Stimulated activated memory B cell treated with anti-CD40 and anti-IgM and Interleukin-4, amounts not matched to agents 10 μg/mL and 1 μg/mL and 100 μg/mL, for 72 hours (primary cell): ENCODE measurements at regions not wholly inside any gene's neighbourhood (a gene's known extent, or its start where the extent isn't known, plus 50 kb on each side); places are given as distances from the start of the nearest gene placed in this dataset.

Experiments used
- ATAC-seq: fragments of 150-1000 bp; cut with Tn5 transposase; 2 replicates; pipeline ENCODE4 v1.10.0; 2021
- H3K27ac Mint-ChIP-seq: one replicate; pipeline ENCODE4 v1.8.0; 2022; ENCODE audit warnings: mild to moderate bottlenecking, mixed read lengths
- H3K27me3 Mint-ChIP-seq: one replicate; pipeline ENCODE4 v1.8.0; 2022; ENCODE audit warnings: mixed read lengths
- H3K36me3 Mint-ChIP-seq: one replicate; pipeline ENCODE4 v1.8.0; 2022; ENCODE audit warnings: mixed read lengths
- H3K4me1 Mint-ChIP-seq: one replicate; pipeline ENCODE4 v1.8.0; 2022; ENCODE audit warnings: mixed read lengths
- H3K4me3 Mint-ChIP-seq: one replicate; pipeline ENCODE4 v1.8.0; 2022; ENCODE audit warnings: mild to moderate bottlenecking, moderate library complexity, mixed read lengths
- H3K9me3 Mint-ChIP-seq: one replicate; pipeline ENCODE4 v1.8.0; 2022; ENCODE audit warnings: mixed read lengths

DNA sequence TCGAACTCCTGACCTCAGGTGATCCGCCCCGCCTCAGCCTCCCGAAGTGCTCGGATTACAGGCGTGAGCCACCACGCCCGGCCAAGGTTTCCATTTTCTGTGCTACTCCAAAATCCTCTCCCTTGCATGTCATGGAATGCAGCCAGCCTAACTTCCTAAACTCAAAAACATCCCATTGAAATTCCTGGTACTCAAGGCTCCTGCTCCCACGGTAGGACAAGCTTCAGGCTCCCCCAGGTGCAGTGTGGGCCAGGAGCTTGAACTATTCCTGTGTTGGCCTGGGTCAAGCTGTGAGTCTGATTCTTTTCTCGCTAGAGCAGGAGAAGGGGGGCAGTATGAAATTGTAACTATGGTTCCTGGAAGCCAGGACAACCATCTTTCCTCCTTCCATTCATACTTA lies 97.1 kb downstream of the RPL27A start:
- no peak for ATAC-seq
- Mint-ChIP-seq H3K4me1 (peaks cover 9% of the 10 kb centered on the region), H3K27me3 (peaks cover 23% of the 10 kb centered on the region), H3K4me3 (no peak overlapping the region), H3K27ac (no peak overlapping the region), H3K9me3 (no peaks in the 10 kb centered on the region), H3K36me3 (no peaks in the 10 kb centered on the region)

DNA sequence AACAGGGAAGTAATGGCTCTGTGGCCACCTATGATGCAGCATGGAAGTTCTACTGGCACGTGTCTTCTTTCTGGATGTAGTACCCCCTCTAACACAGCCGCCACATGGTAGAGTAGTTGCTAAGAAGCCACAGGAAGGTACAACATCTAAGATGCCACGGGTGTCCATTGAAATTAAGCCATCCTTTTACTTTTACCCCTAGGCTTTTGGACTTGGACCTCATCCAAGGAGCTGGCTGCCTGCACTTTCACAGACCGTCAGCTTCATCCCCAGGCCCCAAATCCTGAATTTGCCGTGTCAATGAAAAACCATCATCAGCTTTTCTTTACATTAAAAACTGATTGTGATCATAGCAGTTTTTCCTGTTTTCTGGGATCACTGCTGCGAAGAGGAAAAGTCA lies 102.4 kb downstream of the RPL27A start:
- H3K27ac Mint-ChIP-seq: no peak overlapping the region
- H3K27me3 Mint-ChIP-seq: peaks cover 20% of the 10 kb centered on the region
- no peaks in the 10 kb centered on the region for H3K9me3 Mint-ChIP-seq
- no peaks in the 10 kb centered on the region for H3K4me1 Mint-ChIP-seq
- no peak for ATAC-seq
- no peaks in the 10 kb centered on the region for H3K36me3 Mint-ChIP-seq
- no peak overlapping the region for H3K4me3 Mint-ChIP-seq

DNA sequence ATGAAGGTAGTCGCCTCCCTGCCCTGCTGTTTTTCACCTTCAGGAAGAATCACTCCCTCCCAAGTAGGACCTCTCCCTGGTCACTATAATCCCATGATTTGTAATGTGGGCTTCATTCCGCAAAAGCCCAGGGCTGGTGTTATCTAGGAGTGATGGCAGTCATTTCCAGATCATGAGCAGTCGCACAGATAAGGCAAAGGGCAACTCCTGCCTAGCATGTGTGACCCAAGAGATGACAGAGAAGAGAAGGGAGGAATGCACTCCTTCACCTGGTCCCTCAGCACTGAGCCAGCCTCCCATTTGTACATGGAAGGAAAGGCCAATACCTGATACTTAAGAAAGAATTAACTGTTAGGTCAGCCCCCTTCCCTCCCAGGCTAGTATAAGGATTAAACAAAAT lies 102.9 kb downstream of the RPL27A start:
- ATAC-seq: no peak
- Mint-ChIP-seq H3K4me1 (no peaks in the 10 kb centered on the region), H3K4me3 (no peak overlapping the region)

DNA sequence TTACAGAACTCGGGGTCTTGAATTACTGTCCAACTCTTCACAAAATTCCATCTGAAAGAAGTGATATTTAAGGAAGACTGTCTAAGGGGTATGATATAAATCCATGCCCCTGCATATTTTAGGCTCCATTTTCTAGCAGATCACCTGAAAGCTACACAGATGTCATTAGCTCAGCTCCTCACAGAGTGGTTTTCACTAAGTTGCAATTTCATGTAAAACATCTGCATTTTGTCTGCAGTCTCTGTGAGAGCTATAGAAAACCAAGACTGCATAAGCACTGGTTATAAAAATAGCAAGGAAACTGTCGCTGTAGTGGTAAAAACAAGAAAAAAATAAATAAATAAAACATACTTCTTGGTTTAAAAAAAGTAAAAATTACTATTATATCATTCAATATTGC lies 103.4 kb downstream of the RPL27A start:
- Mint-ChIP-seq H3K36me3 (no peaks in the 10 kb centered on the region), H3K4me3 (no peak overlapping the region), H3K27me3 (peaks cover 10% of the 10 kb centered on the region), H3K4me1 (no peaks in the 10 kb centered on the region), H3K27ac (no peak overlapping the region), H3K9me3 (no peaks in the 10 kb centered on the region)
- ATAC-seq: no peak

More for the DNA sequence above, 102.9 kb downstream of the RPL27A start:
- Mint-ChIP-seq H3K9me3 (no peaks in the 10 kb centered on the region), H3K27me3 (peaks cover 15% of the 10 kb centered on the region), H3K36me3 (no peaks in the 10 kb centered on the region), H3K27ac (no peak overlapping the region)

DNA sequence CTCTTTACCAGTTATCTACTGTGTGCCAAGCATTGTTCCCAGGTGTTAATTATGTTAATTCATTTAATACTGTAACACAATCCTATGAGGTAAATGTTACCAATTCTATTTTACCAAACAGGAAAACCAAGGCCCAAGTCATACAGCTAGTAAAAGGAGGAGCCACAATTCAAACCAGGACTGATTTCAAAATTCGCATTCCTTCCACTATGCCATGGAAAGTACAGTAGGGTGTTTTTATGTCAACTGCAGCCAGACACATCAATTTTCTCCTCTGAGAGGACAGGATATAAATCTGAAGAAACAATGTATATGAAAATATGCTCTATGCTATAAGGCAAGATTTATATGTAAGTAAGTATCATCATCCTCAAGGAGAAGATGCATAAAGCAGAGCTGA lies 104.3 kb downstream of the RPL27A start:
- ATAC-seq: no peak
- Mint-ChIP-seq H3K27me3 (peaks cover under 1% of the 10 kb centered on the region), H3K36me3 (no peaks in the 10 kb centered on the region), H3K4me3 (no peak overlapping the region), H3K4me1 (no peaks in the 10 kb centered on the region), H3K27ac (no peak overlapping the region), H3K9me3 (no peaks in the 10 kb centered on the region)

DNA sequence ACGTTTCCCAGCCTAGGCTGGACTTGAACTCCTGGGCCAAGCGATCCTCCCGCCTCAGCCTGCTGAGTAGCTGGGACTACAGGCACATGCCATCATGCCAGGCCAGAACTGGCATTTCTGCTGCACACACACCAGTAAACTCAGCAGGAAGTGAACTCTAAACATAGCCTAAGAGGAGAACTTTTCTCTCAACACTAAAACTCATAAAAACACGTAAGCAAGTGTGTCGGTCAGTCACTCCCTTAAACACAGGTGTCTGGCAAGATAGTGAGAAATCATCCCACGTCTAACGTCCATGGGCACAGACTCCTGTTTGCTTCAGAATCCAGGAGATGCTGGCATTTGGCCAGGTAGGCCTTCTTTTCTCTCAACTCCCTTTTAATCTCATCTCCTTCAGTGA lies 104.8 kb downstream of the RPL27A start:
- no peak for ATAC-seq
- Mint-ChIP-seq H3K27me3 (no peaks in the 10 kb centered on the region), H3K4me1 (no peaks in the 10 kb centered on the region), H3K27ac (no peak overlapping the region), H3K9me3 (no peaks in the 10 kb centered on the region), H3K4me3 (no peak overlapping the region), H3K36me3 (no peaks in the 10 kb centered on the region)

DNA sequence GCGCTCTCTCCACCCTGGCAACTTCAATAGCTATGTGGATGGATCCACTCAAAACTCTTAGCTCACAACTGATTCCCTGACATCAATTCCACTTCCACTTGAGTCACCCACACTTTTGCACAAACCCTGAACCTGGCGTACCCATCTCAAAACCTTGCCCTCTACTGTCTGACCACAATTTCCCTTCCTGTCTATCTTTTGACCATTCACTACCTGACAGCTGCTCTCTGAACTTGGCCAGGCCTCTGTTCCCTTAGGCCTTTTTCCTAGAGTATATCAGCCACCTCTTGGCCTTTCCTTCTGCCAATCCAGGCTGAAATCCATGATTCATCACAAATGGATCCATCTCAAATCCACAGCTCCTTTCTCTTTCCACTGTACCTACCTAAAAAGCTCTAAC lies 106.0 kb downstream of the RPL27A start:
- H3K27me3 Mint-ChIP-seq: no peaks in the 10 kb centered on the region
- no peak overlapping the region for H3K4me3 Mint-ChIP-seq
- H3K9me3 Mint-ChIP-seq: no peaks in the 10 kb centered on the region
- no peak for ATAC-seq
- no peaks in the 10 kb centered on the region for H3K4me1 Mint-ChIP-seq
- H3K36me3 Mint-ChIP-seq: no peaks in the 10 kb centered on the region
- no peak overlapping the region for H3K27ac Mint-ChIP-seq

DNA sequence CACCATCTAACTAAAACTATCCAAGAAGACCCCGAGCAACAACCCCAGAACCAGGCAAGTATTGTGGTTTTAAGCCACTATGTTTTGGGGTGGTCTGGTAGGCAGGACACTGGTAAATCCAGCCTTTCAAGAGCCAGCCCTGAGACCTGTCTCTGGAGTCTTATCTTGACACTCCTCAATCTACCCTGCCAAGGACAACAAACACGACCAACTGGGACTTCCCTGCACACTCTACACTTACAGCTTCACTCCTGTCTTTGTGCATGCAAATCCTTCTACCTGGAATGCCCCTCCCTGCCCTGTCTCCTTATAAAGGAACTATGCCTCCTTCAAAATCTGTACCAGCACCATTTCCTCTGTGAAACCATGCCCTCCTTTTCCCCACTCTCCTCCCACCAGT lies 107.3 kb downstream of the RPL27A start:
- no peak for ATAC-seq
- no peaks in the 10 kb centered on the region for H3K9me3 Mint-ChIP-seq

DNA sequence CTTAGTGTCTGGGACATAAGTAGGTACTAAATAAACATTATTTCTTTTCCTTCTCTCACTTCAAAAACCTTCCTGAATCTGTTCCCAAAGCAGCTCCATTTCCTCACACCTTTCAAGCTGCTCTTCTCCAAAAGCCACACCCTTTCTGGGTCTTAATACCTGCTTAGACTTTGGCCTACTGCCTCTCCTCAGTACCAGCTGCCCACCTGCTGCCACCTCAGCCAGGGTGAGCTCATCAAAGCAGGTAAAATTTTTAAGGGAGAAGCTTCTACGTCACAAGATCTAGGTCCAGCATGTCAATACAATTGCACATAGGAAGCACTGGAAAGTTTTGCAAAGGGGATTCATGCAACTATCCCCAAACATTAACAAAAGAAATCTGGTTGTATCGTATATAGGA lies 108.4 kb downstream of the RPL27A start:
- Mint-ChIP-seq H3K9me3 (no peaks in the 10 kb centered on the region), H3K27me3 (no peaks in the 10 kb centered on the region), H3K4me1 (no peaks in the 10 kb centered on the region), H3K27ac (no peak overlapping the region), H3K4me3 (no peak overlapping the region), H3K36me3 (no peaks in the 10 kb centered on the region)
- no peak for ATAC-seq

More for the DNA sequence above, 107.3 kb downstream of the RPL27A start:
- Mint-ChIP-seq H3K36me3 (no peaks in the 10 kb centered on the region), H3K27me3 (no peaks in the 10 kb centered on the region), H3K27ac (no peak overlapping the region), H3K4me3 (no peak overlapping the region), H3K4me1 (no peaks in the 10 kb centered on the region)

DNA sequence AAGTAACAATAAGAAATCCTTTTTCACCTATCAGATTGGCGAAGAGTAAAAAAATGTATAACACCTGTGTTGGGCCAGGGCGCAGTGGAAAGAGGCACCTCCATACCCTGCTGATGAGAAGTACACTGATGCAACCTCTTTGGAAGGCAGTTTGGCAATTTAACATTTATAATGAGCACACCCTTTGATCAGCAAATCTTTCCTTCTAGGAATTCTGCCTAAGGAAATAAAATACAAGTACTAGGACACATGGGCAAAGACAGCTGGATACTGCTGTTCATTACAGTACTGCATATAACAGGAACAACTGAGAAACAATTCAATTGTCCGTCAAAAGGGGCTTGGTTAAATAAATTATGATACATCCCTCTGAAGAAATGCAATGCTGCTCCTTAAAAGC lies 110.1 kb downstream of the RPL27A start:
- no peaks in the 10 kb centered on the region for H3K4me1 Mint-ChIP-seq
- H3K27ac Mint-ChIP-seq: no peak overlapping the region
- H3K27me3 Mint-ChIP-seq: peaks cover 6% of the 10 kb centered on the region
- no peaks in the 10 kb centered on the region for H3K36me3 Mint-ChIP-seq
- no peak for ATAC-seq
- no peak overlapping the region for H3K4me3 Mint-ChIP-seq
- H3K9me3 Mint-ChIP-seq: no peaks in the 10 kb centered on the region

DNA sequence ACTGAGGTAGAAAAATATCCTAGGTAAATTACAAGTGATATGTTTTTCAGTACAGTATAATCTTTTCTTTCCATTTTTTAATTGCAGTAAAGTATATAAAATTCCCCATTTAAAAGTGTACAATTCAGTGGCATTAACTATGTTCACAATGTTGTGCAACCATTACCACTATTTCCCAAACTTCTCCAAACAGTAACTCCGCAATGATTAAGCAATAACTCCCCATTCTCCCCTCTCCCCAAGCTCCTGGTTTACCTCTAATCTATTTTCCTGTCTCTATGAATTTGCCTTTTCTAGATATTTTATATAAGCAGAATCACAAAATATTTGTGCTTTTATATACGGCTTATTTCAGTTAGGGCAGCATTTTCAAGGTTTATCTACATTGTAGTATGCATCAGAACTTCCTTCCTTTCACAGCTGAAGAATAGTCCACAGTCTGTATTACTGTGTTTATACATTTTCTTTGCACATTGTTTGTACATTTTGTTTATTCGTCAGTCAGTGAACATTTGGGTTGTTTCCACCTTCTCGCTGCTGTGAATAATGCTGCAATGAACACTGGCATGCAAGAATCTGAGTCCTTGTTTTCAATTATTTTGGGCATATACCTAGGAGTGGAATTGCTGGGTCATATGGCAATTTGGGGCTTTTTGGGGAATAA lies 110.7 kb downstream of the RPL27A start:
- no peaks in the 10 kb centered on the region for H3K9me3 Mint-ChIP-seq

DNA sequence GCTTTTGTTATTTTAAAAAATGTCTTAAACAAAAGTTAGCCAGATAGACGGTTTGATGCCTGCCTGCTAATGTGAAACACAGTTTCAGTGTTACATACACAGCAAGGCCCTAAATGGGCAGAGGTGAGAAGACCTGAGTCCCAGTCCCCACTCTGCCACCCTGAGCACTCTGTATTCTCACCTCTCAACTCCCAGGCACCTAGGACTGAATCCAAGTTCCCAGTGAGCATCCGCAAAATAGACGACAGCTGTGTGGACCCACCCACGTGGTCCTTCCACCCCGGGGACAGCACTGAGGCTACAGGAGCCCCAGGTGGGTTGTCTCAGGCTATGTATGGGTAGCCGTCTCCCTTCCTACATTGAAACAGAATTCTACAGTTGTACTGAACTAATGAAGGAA lies 111.5 kb downstream of the RPL27A start:
- ATAC-seq: no peak
- H3K4me3 Mint-ChIP-seq: no peak overlapping the region
- peaks cover 11% of the 10 kb centered on the region for H3K27me3 Mint-ChIP-seq
- H3K36me3 Mint-ChIP-seq: no peaks in the 10 kb centered on the region
- no peaks in the 10 kb centered on the region for H3K4me1 Mint-ChIP-seq
- H3K27ac Mint-ChIP-seq: no peak overlapping the region
- H3K9me3 Mint-ChIP-seq: no peaks in the 10 kb centered on the region

More for the DNA sequence above, 110.7 kb downstream of the RPL27A start:
- Mint-ChIP-seq H3K27me3 (peaks cover 11% of the 10 kb centered on the region), H3K36me3 (no peaks in the 10 kb centered on the region), H3K4me1 (no peaks in the 10 kb centered on the region), H3K4me3 (no peak overlapping the region), H3K27ac (no peak overlapping the region)
- no peak for ATAC-seq

DNA sequence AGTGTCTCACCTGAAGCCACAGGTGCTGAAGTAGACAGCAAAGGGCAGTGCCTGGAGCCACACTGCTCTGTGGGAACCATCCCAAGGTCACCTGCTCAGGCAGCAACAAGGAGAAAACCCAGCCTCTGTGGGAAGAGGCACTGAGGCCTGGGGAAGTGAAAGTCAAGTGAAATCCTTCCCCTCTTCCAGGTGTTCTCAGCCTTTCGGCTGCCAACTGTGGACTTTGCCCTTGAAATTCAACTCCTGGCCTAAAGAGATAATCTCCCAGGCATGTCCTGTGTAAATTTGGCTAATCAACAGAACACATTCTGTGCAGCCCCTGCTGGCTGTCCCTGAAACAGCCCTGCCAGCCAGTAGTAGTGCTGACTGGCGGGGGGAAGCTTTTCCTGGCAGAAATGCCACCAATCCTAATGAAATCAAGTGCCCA lies 112.1 kb downstream of the RPL27A start:
- H3K27ac Mint-ChIP-seq: no peak overlapping the region
- no peaks in the 10 kb centered on the region for H3K9me3 Mint-ChIP-seq
- H3K4me3 Mint-ChIP-seq: no peak overlapping the region
- no peaks in the 10 kb centered on the region for H3K4me1 Mint-ChIP-seq
- ATAC-seq: no peak
- H3K36me3 Mint-ChIP-seq: no peaks in the 10 kb centered on the region
- H3K27me3 Mint-ChIP-seq: peaks cover 11% of the 10 kb centered on the region

DNA sequence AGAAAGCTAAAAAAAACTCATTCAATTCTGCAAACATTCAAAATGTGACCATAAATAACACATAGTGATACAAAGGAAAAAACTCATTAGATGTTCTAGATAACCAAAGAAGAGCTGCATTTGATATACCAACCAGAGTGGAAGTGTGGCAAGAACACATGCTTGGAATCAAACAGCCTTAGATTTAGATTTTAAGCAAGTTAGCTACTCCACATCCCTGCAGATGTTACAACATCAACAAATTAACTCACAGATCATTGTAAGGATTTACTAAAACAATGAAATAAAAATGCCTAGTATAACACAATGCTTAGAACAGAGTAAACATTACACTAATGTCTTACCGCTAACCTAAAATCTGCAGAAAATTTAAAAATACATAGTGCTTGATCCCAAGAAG lies 114.0 kb upstream of the AKIP1 start:
- Mint-ChIP-seq H3K4me1 (no peaks in the 10 kb centered on the region), H3K4me3 (no peak overlapping the region), H3K9me3 (no peaks in the 10 kb centered on the region), H3K27ac (no peak overlapping the region), H3K36me3 (no peaks in the 10 kb centered on the region), H3K27me3 (peaks cover 11% of the 10 kb centered on the region)
- ATAC-seq: no peak

DNA sequence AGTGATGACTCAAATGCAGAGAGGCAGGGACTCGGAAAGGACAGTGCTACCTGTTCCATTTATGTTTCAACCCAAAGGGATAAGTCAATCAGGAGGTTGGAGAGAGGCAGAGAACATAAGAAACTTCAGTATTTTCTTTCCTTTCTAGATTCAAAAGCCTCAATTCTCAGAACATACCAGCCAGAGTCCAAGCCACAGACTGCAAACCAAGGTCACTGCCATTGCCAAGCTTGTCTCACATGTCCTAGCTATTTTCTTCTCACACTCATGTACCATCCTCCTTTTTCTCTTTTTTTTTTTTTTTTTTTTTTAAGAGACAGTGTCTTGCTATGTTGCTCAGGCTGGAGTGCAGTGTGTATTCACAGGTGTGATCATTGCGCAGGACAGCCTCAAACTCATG lies 111.7 kb upstream of the AKIP1 start:
- Mint-ChIP-seq H3K27me3 (peaks cover 11% of the 10 kb centered on the region), H3K4me1 (no peaks in the 10 kb centered on the region), H3K36me3 (no peaks in the 10 kb centered on the region), H3K4me3 (no peak overlapping the region), H3K27ac (no peak overlapping the region), H3K9me3 (no peaks in the 10 kb centered on the region)
- ATAC-seq: no peak

DNA sequence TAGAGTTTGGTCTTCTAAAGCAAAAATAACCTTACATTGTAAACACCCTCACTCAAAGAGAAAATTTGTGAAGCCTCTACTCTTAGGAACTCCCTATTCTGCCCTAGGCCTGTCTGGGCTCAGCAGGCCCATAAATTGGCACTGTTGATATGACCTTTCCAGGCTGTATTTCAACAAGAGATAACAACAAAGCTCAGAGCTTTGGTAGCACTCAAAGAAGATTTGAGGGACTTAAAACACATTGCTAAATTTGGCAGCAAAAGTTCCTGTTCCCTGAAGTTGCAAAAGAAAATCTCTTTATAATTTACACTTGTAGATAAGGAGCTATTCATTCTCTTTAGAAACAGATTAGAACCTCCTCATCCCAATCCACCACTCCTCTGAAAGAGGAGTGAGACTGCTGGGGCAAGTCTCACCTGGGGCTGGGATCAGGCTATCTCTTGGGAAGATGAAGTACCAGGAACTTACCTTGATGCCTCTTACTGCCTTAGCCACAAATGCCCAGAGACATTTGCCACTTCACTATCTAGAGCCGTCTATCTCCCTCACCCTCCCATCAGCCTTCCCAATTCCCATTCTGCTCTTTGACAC lies 110.4 kb upstream of the AKIP1 start:
- Mint-ChIP-seq H3K9me3 (no peaks in the 10 kb centered on the region), H3K4me3 (no peak overlapping the region), H3K27me3 (peaks cover 11% of the 10 kb centered on the region), H3K36me3 (no peaks in the 10 kb centered on the region), H3K27ac (no peak overlapping the region), H3K4me1 (no peaks in the 10 kb centered on the region)
- ATAC-seq: no peak
